Muscle layer of duodenum (tissue), 2 donors: ENCODE measurements at regions not wholly inside any gene's neighbourhood (a gene's known extent, or its start where the extent isn't known, plus 50 kb on each side); places are given as distances from the start of the nearest gene placed in this dataset.
"Not testable (repeated sequence)": the region's sequence is repeated elsewhere in the genome, so short reads cannot be mapped to it uniquely, and the experiment has no call there.

Experiments
- H3K27ac ChIP-seq: one replicate; pipeline ENCODE4 v1.7.0; 2013; ENCODE audit warnings: mild to moderate bottlenecking, low read length
- H3K27me3 ChIP-seq: one replicate; pipeline ENCODE4 v1.7.0; 2013; ENCODE audit warnings: low read depth, mild to moderate bottlenecking, control low read depth, low read length
- H3K36me3 ChIP-seq, 2 donors: one replicate each; pipeline ENCODE4 v1.7.0; 2013; ENCODE audit warnings: low read length in 2 of 2, control low read depth in 1 of 2, mild to moderate bottlenecking in 1 of 2; ENCODE audit not compliant: insufficient read depth in 2 of 2, control insufficient read depth in 1 of 2
- H3K4me1 ChIP-seq, 2 donors: one replicate each; pipeline ENCODE4 v1.7.0; 2013; ENCODE audit warnings: low read length in 2 of 2, mild to moderate bottlenecking in 2 of 2, control low read depth in 1 of 2, moderate library complexity in 1 of 2; ENCODE audit not compliant: insufficient read depth in 2 of 2, control insufficient read depth in 1 of 2
- H3K4me3 ChIP-seq, 2 donors: one replicate each; pipeline ENCODE4 v1.7.0; 2013; ENCODE audit warnings: low read length in 2 of 2, low read depth in 1 of 2, mild to moderate bottlenecking in 1 of 2
- H3K9me3 ChIP-seq, 2 donors: one replicate each; pipeline ENCODE4 v1.7.0; 2013; ENCODE audit warnings: low read length in 2 of 2, control low read depth in 1 of 2, mild to moderate bottlenecking in 1 of 2; ENCODE audit not compliant: control insufficient read depth in 1 of 2
- donor health status: healthy.

GRCh38 chr14:62462988-62463387 lies 582.3 kb downstream of the KCNH5 start:
- Histone ChIP-seq H3K4me1 (no peaks in the 10 kb centered on the region), H3K36me3 (no peaks in the 10 kb centered on the region), H3K4me3 (no peak overlapping the region), H3K27ac (no peak overlapping the region), H3K9me3 (no peaks in the 10 kb centered on the region), H3K27me3 (no peaks in the 10 kb centered on the region)

- Histone ChIP-seq H3K36me3 (no peaks in the 10 kb centered on the region), H3K9me3 (no peaks in the 10 kb centered on the region), H3K4me1 (no peaks in the 10 kb centered on the region), H3K4me3 (no peak overlapping the region), H3K27ac (no peak overlapping the region), H3K27me3 (no peaks in the 10 kb centered on the region)
Observed at GRCh38 chr14:62468946-62469345, 576.3 kb downstream of the KCNH5 start.

GRCh38 chr14:62470935-62471334 lies 574.3 kb downstream of the KCNH5 start:
- Histone ChIP-seq H3K36me3 (no peaks in the 10 kb centered on the region), H3K4me3 (no peak overlapping the region), H3K27me3 (no peaks in the 10 kb centered on the region), H3K9me3 (no peaks in the 10 kb centered on the region), H3K4me1 (no peaks in the 10 kb centered on the region), H3K27ac (no peak overlapping the region)

- Histone ChIP-seq H3K27ac (no peak overlapping the region), H3K4me3 (no peak overlapping the region), H3K27me3 (no peaks in the 10 kb centered on the region), H3K9me3 (peaks cover 0 to 6% of the 10 kb centered on the region in 2 donors), H3K4me1 (no peaks in the 10 kb centered on the region), H3K36me3 (no peaks in the 10 kb centered on the region)
Observed at GRCh38 chr14:62491146-62491545, 554.1 kb downstream of the KCNH5 start.

- H3K4me3 ChIP-seq = no peak overlapping the region
- no peaks in the 10 kb centered on the region for H3K4me1 ChIP-seq
- H3K36me3 ChIP-seq = no peaks in the 10 kb centered on the region
- no peaks in the 10 kb centered on the region for H3K27me3 ChIP-seq
- peaks cover 0 to 20% of the 10 kb centered on the region in 2 donors for H3K9me3 ChIP-seq
- H3K27ac ChIP-seq = no peak overlapping the region
Observed at GRCh38 chr14:62497708-62498107, 547.5 kb downstream of the KCNH5 start.

- Histone ChIP-seq H3K27me3 (no peaks in the 10 kb centered on the region), H3K9me3 (peaks cover 0 to 14% of the 10 kb centered on the region in 2 donors), H3K4me3 (no peak overlapping the region), H3K36me3 (no peaks in the 10 kb centered on the region), H3K4me1 (no peaks in the 10 kb centered on the region), H3K27ac (no peak overlapping the region)
Observed at GRCh38 chr14:62501021-62501750, 544.1 kb downstream of the KCNH5 start.

GRCh38 chr14:62505045-62505444 lies 540.2 kb downstream of the KCNH5 start:
- Histone ChIP-seq H3K4me3 (no peak overlapping the region), H3K27me3 (no peaks in the 10 kb centered on the region), H3K27ac (no peak overlapping the region), H3K9me3 (no peaks in the 10 kb centered on the region), H3K36me3 (no peaks in the 10 kb centered on the region), H3K4me1 (no peaks in the 10 kb centered on the region)

- H3K4me1 ChIP-seq, H3K27me3 ChIP-seq, H3K27ac ChIP-seq, H3K4me3 ChIP-seq, H3K36me3 ChIP-seq: not testable (repeated sequence)
- peaks cover 0 to 18% of the 10 kb centered on the region in 2 donors for H3K9me3 ChIP-seq
Observed at GRCh38 chr14:62521309-62521708, 523.9 kb downstream of the KCNH5 start.

GRCh38 chr14:62528296-62528695 lies 517.0 kb downstream of the KCNH5 start:
- Histone ChIP-seq H3K9me3 (peaks cover 0 to 7% of the 10 kb centered on the region in 2 donors), H3K4me1 (no peaks in the 10 kb centered on the region), H3K36me3 (no peaks in the 10 kb centered on the region), H3K4me3 (no peak overlapping the region), H3K27me3 (no peaks in the 10 kb centered on the region), H3K27ac (no peak overlapping the region)

- Histone ChIP-seq H3K4me1 (no peaks in the 10 kb centered on the region), H3K27ac (no peak overlapping the region), H3K36me3 (no peaks in the 10 kb centered on the region), H3K4me3 (no peak overlapping the region), H3K27me3 (no peaks in the 10 kb centered on the region), H3K9me3 (peaks cover 0 to 6% of the 10 kb centered on the region in 2 donors)
Observed at GRCh38 chr14:62532181-62532580, 513.1 kb downstream of the KCNH5 start.

- no peaks in the 10 kb centered on the region for H3K4me1 ChIP-seq
- H3K27ac ChIP-seq = no peak overlapping the region
- H3K4me3 ChIP-seq = no peak overlapping the region
- peaks cover 0 to 12% of the 10 kb centered on the region in 2 donors for H3K9me3 ChIP-seq
- no peaks in the 10 kb centered on the region for H3K27me3 ChIP-seq
- no peaks in the 10 kb centered on the region for H3K36me3 ChIP-seq
Observed at GRCh38 chr14:62546862-62547474, 498.3 kb downstream of the KCNH5 start.

- H3K4me3 ChIP-seq = no peak overlapping the region
- no peak overlapping the region for H3K27ac ChIP-seq
- no peaks in the 10 kb centered on the region for H3K9me3 ChIP-seq
- H3K27me3 ChIP-seq = no peaks in the 10 kb centered on the region
- no peaks in the 10 kb centered on the region for H3K36me3 ChIP-seq
- no peaks in the 10 kb centered on the region for H3K4me1 ChIP-seq
Observed at GRCh38 chr14:62557416-62557815, 487.8 kb downstream of the KCNH5 start.
